ENCODE measurements at regions not wholly inside any gene's neighbourhood (a gene's known extent, or its start where the extent isn't known, plus 50 kb on each side); places are given as distances from the start of the nearest gene placed in this dataset.

DNA sequence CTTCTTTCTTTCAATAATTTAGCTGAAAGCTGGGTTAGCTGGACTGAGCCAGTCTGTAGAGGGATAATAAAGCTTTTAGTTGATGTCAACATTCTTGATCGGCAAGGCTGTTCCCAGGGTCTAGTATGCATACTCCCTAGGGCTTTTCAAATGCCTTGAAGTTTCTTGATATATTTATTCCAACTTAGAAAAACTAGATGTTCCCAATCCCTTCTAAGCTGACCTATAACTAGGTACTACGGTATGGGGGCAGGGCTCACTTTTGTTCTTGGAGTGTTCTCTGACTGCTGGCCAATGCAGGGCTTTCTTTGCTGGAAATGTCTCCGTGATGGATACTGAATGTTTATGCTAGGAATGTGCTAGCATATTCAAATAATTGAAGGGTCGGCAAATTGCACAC lies 258.6 kb upstream of the TANK start:
- no peak overlapping the region for H3K9ac ChIP-seq (ENCODE audit: low read depth in 2 of 2, low read length in 2 of 2)
- no peak overlapping the region for H3K4me3 ChIP-seq
- TF ChIP-seq, protein P1, sequence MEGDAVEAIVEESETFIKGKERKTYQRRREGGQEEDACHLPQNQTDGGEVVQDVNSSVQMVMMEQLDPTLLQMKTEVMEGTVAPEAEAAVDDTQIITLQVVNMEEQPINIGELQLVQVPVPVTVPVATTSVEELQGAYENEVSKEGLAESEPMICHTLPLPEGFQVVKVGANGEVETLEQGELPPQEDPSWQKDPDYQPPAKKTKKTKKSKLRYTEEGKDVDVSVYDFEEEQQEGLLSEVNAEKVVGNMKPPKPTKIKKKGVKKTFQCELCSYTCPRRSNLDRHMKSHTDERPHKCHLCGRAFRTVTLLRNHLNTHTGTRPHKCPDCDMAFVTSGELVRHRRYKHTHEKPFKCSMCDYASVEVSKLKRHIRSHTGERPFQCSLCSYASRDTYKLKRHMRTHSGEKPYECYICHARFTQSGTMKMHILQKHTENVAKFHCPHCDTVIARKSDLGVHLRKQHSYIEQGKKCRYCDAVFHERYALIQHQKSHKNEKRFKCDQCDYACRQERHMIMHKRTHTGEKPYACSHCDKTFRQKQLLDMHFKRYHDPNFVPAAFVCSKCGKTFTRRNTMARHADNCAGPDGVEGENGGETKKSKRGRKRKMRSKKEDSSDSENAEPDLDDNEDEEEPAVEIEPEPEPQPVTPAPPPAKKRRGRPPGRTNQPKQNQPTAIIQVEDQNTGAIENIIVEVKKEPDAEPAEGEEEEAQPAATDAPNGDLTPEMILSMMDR (IDR thresholded peaks at IDR 0.05): no peak
- intact Hi-C loops (cut with DNase I): no loop called here
- H3K4me1 ChIP-seq: no peaks in the 10 kb centered on the region
- H3K27ac ChIP-seq: no peak overlapping the region
- no peak for DNase-seq
- no peaks in the 10 kb centered on the region for H3K9me3 ChIP-seq
- H3K27me3 ChIP-seq: no peaks in the 10 kb centered on the region
- H3K36me3 ChIP-seq: no peaks in the 10 kb centered on the region

- no peaks in the 10 kb centered on the region for H3K9me3 ChIP-seq
- H3K27ac ChIP-seq: no peak overlapping the region
- TF ChIP-seq, protein P1 (IDR thresholded peaks at IDR 0.05): no peak
- no peak overlapping the region for H3K9ac ChIP-seq (ENCODE audit: low read depth in 2 of 2, low read length in 2 of 2)
- no peaks in the 10 kb centered on the region for H3K36me3 ChIP-seq
- H3K4me3 ChIP-seq: no peak overlapping the region
- H3K27me3 ChIP-seq: no peaks in the 10 kb centered on the region
- DNase-seq: no peak
- H3K4me1 ChIP-seq: no peaks in the 10 kb centered on the region
- intact Hi-C loops (cut with DNase I): no loop called here
Observed at GRCh38 chr2:160905862-160906261, 254.4 kb upstream of the TANK start.

DNA sequence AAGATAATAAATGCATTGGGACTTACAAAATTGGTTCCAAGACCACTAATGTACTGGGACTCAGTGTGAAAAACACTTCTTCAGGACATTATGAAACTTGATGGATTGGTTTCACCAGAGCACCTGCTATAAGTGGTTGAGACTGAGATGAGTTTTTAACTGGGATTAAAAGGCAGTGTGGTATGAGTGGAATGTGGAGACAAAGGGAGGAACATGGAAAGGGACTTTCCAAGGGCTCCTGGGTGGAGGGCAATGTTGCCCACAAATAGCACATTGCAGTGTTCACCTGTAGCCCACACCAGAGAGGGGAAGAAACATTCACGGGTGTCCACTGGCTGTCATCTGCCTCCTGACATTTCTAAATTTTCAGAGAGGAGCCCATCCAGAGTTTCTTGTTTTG lies 253.3 kb upstream of the TANK start:
- no peaks in the 10 kb centered on the region for H3K36me3 ChIP-seq
- DNase-seq: no peak
- TF ChIP-seq, protein P1 (IDR thresholded peaks at IDR 0.05): no peak
- intact Hi-C loops (cut with DNase I): no loop called here
- H3K9ac ChIP-seq (ENCODE audit: low read depth in 2 of 2, low read length in 2 of 2): no peak overlapping the region
- H3K4me1 ChIP-seq: no peaks in the 10 kb centered on the region
- H3K27me3 ChIP-seq: no peaks in the 10 kb centered on the region
- no peaks in the 10 kb centered on the region for H3K9me3 ChIP-seq
- no peak overlapping the region for H3K27ac ChIP-seq
- no peak overlapping the region for H3K4me3 ChIP-seq

DNA sequence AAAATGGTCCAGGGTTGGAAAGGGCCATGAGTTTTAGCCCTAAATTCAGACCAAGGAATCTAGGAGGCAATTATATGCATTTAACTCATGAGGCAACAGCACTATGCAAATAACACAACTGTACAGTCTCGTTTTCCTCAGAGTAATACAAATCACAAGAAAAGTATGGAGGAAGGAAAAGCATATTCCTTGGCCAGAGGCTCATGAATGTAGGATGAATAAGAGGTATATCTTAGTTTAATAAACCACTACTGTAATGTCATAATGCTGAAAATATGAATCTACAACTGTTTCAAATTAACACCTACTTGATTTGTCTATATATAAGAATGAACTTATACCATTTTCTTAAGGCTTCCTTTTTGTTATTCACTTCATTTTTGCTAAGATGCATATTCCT lies 252.5 kb upstream of the TANK start:
- Histone ChIP-seq H3K27ac (no peak overlapping the region), H3K4me1 (no peaks in the 10 kb centered on the region), H3K4me3 (no peak overlapping the region), H3K9ac (ENCODE audit: low read depth in 2 of 2, low read length in 2 of 2) (no peak overlapping the region), H3K36me3 (no peaks in the 10 kb centered on the region), H3K9me3 (no peaks in the 10 kb centered on the region), H3K27me3 (no peaks in the 10 kb centered on the region)
- DNase-seq: no peak
- intact Hi-C loops (cut with DNase I): no loop called here
- TF ChIP-seq, protein P1 (IDR thresholded peaks at IDR 0.05): no peak

GRCh38 chr2:160908157-160908556 lies 252.1 kb upstream of the TANK start:
- H3K36me3 ChIP-seq: no peaks in the 10 kb centered on the region
- no peak for DNase-seq
- TF ChIP-seq, protein P1 (IDR thresholded peaks at IDR 0.05): no peak
- no peaks in the 10 kb centered on the region for H3K27me3 ChIP-seq
- no peaks in the 10 kb centered on the region for H3K9me3 ChIP-seq
- no peak overlapping the region for H3K27ac ChIP-seq
- H3K9ac ChIP-seq (ENCODE audit: low read depth in 2 of 2, low read length in 2 of 2): no peak overlapping the region
- H3K4me3 ChIP-seq: no peak overlapping the region
- H3K4me1 ChIP-seq: no peaks in the 10 kb centered on the region
- intact Hi-C loops (cut with DNase I): no loop called here

- no peak for DNase-seq
- intact Hi-C loops (cut with DNase I): no loop called here
Observed at GRCh38 chr2:160909781-160910242, 250.4 kb upstream of the TANK start.

More at GRCh38 chr2:160909781-160910242, 250.4 kb upstream of the TANK start:
- Histone ChIP-seq H3K27ac (no peak overlapping the region), H3K9ac (ENCODE audit: low read depth in 2 of 2, low read length in 2 of 2) (no peak overlapping the region), H3K9me3 (no peaks in the 10 kb centered on the region), H3K4me3 (no peak overlapping the region), H3K36me3 (no peaks in the 10 kb centered on the region), H3K4me1 (no peaks in the 10 kb centered on the region), H3K27me3 (no peaks in the 10 kb centered on the region)
- TF ChIP-seq, protein P1 (IDR thresholded peaks at IDR 0.05): no peak
